ENCODE measurements at regions not wholly inside any gene's neighbourhood (a gene's known extent, or its start where the extent isn't known, plus 50 kb on each side); places are given as distances from the start of the nearest gene placed in this dataset.

- TF ChIP-seq ZNF274 (IDR thresholded peaks at IDR 0.05; ENCODE audit: low read depth, low read length): no peak
- no peak for TF ChIP-seq YY1 (IDR thresholded peaks at IDR 0.05; ENCODE audit: insufficient read depth, insufficient read length)
Observed at GRCh38 chr11:19573666-19574065, 139.0 kb upstream of the NAV2 start.
